HG02852 (cell line): ENCODE measurements at regions not wholly inside any gene's neighbourhood (a gene's known extent, or its start where the extent isn't known, plus 50 kb on each side); places are given as distances from the start of the nearest gene placed in this dataset.

Source experiments
- ATAC-seq: cut with Tn5 transposase; IDR thresholded peaks from one replicate; pipeline ENCODE4 v1.9.1; 2021; ENCODE audit warnings: mild to moderate bottlenecking, moderate library complexity; ENCODE audit not compliant: unreplicated experiment

DNA sequence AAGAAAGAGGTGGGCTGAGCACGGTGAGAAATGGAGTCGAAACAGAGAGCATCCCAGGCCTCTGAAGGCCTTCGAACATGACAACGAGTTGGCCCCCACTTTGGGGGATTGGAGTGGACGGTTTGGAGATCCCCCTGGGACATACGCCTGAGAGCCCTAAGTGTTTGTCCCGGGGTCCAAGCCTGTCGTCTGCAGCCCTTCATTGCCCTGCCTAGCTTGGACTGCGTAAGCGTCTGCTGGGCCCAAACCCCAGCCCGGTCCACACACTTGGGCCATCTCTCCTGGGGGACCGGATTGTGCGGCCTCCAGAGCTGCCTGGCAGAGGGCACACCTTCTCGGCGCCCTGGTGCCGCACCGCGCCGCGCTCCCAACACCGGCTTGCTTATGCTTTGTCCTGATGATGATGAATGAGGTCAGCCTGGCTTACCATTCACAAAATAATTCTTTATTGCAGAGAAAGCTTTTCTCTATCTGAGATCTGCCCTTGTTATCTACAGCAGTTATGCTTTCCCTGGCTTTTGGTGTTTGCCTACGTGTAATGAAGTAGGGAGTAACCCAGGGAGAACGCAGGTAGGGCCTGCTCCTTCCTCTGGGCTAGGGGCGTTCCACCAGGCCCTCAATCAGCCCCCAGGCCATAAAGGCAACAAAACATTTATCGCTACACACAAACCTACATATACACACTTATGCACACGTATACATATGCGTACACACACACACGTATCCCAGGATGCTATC, 85.9 kb upstream of the PPARA start:
- no peak for ATAC-seq

DNA sequence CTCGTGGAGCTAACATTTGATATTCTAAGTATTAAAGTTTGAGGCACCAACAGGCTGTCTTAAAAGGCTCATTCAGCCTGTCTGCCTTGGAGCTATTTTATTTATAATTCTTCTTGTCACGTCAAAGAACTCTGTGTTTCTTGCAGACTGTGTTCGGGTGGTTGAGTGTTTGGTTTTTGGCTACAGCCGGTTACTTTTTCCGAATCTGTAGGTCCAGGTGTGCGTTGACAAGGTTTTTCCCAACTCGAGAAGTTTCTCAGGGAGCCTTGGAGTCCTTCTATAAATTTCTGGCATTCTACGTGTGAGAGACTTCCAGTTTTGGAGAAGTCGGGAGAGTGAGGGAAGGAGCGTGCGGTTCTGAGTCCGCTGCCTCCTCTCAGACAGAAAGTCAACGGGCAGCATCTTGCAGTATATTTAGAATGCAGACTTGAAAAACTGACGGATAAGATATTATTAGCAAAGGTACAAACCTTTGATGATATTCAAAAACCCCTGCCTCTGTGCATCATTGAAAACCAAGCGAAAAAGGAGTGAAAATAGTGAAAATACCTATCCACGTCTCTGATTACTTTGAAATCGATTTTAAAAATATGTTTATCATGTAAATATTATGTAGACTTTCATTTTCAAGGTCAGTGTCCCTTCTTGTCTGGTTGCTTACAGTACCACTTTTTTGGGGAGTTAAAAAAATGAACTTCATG, 85.2 kb upstream of the PPARA start:
- ATAC-seq = no peak

DNA sequence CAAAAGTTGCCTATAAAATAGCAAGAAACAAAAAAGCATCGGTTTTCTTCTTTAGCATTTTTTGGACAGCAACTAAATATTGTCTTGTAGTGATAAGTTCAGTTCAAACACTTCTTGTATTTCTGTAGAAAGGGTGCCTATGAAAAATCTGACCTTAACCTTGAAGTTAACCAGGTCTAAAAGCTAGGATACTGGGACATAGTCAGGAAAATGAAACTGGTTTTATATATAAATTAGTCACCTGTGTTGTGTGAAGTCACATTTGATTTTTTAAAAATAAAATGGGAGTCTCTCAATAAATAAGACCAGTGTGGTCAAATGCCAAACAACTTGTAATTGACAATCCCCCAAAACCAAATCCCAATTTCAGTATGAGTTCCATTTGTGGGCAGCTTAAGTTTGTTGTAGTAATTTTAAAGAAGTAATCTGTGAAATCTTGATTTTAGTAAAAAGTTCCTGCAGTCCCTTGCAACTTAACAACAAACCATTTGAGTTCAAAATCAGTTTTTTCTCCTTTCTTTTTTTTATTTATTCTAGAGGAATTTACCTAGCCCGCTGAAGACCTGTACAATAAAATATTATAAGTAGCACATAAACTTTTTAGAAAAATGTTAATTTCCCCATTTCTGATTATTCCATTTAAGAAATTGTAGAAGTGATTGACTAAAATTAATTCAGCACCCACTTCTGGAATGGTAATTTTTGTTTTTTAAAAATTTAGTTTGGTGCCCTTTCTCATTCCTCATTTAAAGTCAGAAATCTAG, 84.5 kb upstream of the PPARA start:
- no peak for ATAC-seq

DNA sequence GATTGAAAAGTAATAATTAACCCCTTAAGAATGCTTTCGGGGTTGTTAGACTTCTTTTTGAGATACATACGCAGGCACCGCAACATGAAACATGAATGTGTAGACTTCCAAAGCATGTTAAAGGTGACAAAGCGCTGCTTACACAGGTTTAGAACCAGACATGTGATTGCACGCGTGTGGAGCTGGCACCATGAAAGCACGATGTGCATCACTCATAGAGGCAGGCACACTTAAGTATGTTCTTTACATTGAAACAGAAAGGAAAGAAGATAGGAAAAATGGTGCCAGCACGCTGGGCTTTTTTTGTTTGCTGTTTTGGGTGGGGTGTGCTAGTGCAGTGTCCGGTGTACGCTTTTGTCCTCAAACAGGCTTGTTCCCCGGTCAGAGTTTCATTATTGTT, 83.6 kb upstream of the PPARA start:
- no peak for ATAC-seq

DNA sequence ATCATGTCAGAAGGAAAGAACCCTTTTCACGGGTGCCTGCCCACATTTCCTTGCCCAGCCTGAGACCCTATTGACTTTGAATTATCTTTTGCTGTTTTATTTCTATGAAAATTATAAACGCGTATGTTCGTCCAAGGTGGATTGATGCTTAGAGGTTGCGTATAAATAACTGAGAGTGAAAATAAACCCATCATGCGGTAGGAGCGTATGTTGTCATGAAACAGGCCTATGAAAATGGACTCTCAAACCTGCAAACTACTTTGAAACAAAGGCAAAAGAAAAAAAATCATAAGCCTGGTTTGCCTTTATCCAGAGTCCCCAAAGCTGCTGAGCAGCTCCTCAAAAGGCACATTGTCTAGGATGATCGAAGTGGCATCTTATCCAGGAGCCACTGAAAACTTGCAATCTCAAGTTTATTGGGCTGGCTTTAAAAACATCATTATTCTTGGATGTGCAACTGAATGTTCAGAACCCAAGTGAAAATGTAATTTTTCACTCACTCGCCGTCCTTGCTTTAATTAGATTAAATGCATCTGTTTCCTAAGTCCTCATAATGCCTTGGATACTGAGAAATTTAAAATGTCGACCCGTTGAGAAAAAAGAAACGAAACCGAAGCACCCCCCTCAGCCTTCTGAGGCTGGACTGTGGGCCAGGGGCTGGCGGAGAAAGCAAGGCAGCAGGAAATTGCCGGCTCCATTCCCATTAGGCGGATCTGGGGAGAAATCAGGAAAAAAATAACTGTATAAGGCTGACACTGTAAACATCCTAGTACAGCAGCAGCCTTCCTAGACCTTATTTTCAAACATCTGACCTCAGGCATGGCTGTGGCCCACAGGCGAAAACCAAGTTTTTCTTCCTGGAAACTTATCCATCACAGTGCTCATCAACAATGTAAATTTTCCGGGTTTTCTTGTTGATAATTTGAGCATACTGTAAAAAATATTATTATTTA, 82.9 kb upstream of the PPARA start:
- no peak for ATAC-seq

DNA sequence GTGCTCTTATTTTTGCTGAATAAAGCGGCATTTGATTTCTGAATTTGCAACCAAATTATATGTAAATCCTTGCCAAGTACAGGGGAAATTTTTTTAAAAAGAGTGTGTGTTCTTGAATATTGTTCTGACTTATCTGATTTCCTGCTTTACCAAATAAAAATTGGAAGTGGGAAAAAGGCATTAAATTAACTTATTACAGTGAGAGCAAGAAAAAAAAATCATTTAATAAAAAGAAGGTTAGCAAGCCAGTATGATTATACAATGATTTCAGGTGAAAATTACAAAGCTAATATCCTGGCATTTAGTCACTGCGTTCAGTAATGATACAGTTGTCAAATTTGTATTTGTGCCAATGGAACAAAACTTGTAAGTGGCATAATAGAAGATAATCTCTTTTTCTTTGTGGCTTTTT, 82.1 kb upstream of the PPARA start:
- no peak for ATAC-seq

DNA sequence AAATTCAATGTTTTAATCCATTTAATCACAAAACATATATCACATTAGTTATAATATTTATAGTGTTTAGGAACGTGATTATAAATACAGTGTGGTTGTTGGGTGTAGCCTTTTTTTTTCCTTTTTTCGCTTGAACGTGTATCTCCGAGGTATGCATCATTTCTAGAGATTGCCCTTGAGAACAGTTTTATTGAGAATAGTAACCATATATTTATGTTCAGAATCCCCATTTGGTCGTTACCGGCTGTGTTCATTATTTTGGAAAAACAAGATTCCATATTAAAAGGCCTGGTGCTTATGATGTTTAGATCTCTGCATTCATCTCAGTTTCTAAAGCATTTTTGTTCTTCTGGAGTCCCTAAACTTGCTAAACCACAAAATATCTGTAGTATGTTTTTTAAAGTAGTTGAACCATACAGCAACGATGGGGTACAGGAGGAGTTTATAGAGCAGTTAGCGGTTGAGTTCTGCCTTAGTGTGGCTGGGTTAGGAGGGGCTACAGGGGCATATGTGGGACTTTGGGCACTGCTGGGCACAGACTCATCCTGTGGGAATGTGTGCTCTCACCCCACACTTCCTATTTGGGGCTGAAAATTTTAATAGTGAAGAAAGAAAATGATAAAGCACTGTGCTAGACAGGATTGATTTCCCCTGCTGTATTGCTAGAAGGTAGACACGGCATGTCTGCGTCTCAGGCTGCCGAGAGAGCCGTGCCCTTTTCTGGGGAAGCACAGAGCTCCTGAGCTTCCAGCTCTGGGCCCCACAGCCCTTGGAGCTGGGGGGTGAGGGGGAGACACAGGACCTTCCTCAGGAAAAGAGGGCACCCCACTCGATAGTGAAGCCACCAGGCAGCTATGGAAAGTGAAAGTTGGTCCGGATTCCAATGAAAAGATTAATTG, 81.5 kb upstream of the PPARA start:
- ATAC-seq = no peak

DNA sequence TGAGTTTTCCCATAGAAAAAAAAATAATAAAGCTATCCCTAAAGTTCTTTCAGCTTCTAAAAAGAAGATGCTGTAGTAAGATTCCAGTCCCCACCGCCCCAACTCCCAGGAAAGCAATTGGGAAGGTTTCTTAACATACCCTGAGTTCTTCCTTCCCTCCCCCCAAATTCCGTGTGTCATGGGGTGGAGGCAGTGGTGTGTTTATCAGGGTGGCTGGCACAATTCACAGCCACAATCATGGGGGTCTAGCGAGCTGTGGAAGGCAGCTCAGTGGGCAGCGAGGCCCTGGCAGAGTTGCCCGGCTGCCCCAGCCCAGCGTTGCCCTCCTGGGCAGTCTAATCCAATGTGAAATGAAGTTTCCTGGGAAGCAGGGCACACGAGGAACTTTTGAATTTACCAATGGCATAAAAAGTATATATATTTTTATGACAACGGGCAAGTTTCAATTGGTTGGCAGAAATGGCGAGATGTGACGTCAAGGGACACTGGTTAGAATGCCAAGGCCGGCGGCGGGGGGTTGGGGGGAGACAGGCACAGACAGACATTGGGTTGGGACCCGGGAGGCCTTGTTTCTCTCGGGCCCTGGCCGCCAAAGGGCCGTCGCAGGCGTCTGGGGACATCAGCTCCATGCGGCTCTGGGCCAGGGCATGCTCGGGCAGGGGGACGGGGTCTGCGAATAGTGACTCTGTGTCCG, 80.7 kb upstream of the PPARA start:
- no peak for ATAC-seq

DNA sequence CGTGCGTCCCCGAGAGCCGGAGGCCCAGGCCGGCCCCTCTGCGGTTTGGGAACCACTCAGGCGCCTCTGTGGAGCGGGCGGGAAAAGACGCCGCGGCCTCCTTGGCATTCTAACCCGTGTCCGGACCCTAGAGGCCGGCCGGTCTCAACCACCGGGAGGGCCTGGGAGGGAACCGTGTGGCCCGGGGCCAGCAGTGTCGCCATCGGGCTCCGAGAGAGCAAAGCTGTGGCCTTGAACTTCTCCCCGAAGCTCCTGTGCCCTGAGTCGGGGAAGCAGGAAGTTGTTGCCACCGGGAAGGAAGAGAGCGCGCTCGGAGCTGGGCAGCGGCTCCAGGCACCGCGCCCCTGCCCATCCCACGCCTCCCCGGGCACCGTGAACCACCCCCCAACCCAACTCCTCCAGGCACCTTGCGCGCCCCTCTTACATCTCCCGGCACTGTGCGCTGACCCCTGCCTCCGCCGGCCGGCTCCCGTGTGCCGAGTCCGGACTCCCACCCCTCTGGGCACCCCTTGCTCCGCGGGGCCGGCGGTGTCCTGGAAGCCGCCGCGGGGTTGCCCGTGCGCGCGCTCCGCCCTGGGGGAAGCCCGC, 80.0 kb upstream of the PPARA start:
- ATAC-seq = peak; percentile 23

DNA sequence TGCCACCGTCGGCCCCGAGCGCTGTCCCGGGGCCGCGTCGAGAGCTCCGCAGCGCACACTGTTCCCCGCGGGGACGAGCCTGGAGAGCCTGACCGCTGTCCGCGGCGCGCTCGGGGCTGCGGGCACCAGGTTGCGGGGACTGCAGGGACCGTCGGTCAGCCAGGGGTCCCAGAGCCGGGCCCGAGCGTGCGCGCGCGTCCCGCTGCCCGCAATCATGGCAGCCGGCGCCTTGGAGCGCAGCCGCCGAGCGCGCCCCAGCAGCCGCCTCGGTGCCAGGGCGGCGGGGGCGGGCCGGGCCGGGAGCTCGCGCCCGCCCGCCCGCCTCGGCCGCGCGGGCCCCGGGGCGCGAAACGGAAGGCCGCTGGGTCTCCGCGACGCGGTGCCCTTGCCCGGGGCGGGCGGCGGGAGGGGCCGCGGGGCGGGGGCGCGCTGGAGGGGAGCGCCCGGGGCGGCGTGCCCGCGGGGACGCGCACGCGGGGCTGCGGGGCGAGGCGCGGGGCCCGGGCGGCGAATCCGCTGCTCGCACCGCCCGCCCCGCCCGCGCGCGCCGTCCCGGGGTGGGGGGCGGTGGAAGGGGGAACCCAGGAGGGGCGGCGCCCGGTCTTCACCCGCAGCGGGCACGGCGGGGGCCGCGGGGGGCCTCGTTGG, 79.4 kb upstream of the PPARA start:
- ATAC-seq = peak; percentile 42

DNA sequence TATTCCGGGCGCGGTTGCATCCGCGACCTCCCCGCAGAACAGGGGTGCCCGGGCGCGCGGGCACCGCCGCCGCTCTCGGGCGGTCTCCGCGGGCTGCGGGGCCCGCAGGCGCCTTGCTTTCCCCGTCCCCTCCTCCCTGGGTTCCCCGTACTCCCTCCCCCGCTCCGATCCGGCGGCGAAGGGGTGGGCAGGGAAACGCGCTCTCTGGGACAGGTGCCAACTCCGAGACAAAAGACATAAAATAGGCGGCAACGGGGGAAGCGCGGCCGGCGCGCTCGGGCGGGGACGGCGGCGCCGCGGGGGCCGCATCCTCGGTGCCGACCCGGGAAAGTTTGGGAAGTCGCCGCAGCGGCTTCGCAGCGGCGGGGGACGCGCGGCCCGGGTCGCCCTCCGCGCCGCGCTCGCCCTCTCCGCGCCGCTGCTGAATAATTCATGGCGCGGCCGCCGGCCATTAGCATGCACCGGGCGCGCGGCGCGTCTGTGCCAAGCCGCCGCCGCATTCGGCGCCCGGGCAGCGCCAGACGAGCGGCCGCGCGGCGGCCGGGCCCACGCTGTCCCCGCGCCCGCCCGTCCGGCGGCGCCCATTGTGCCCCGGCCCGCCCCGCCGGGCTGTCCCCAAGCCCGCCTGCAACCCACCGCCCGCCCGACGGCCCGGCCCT, 78.7 kb upstream of the PPARA start:
- peak; percentile 14 for ATAC-seq

DNA sequence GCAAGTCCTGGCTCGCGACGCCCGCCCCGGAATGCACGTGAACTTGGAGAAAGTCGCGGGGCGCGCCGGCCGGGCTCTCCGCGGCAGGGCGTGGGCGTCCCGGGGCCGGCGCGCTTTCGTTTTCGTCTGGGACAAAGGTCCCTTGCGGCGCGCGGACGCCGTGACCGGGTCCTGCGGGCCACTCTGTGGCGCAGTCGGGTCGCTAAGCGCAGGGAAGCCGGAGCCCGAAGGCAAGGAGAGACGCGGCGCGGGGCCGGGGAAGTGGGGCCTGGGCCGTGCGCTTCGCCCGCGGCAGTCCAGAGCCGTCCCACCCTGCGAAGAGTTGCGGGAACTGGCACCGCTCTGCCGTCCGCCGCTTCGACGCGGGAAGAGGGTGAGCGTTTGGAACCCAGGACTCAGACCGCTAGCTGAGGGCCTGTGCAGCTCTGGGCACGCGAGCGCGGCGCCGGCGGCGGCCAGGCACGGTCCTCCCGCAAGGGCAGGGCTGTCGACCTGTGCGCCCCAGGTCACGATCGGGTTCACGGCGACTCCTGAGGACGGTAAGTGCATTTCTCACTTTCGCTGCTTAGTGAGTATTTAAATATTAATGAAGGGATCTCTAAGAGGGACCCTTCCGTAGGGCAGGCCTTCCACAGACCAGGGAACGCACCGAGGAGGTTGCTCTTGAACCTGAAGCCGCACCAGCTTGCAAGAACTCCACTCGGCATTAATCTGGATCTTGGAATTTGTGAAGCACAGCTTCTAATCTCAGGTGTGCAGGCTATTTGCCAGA, 78.0 kb upstream of the PPARA start:
- peak; percentile 28 for ATAC-seq

DNA sequence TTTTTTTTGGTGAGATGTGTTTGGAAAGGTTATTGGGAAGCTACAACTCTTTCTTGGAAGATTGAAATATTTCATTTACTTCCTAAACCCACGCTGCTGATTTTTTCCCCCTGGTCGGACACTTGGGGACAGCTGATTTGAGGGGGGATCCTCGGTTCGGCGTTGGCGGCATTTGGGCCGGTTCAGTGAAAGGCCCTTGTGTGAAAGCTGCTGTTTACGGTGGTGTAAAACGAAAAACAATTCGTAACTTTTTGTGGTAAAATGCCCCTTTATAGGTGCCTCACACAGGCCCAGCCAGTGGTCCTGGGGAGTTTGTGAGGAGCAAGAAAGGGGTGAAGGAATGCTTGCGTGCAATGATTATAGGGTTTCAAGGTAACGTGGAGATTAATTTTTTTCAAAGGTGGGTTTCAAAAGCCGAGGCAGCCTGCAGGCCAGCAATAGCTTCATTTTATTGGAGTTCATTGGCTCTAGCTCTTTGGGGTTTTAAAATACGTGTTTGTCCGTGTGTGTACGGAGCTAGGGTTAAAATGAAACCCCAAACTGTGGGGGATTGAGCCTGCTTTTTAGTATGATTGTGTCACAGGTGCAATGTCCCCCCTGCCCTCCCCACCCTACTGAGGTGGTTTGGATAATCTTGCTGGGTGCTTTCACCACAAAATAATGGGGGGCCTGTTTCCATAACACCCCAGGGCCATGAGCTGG, 77.2 kb upstream of the PPARA start:
- ATAC-seq = no peak

DNA sequence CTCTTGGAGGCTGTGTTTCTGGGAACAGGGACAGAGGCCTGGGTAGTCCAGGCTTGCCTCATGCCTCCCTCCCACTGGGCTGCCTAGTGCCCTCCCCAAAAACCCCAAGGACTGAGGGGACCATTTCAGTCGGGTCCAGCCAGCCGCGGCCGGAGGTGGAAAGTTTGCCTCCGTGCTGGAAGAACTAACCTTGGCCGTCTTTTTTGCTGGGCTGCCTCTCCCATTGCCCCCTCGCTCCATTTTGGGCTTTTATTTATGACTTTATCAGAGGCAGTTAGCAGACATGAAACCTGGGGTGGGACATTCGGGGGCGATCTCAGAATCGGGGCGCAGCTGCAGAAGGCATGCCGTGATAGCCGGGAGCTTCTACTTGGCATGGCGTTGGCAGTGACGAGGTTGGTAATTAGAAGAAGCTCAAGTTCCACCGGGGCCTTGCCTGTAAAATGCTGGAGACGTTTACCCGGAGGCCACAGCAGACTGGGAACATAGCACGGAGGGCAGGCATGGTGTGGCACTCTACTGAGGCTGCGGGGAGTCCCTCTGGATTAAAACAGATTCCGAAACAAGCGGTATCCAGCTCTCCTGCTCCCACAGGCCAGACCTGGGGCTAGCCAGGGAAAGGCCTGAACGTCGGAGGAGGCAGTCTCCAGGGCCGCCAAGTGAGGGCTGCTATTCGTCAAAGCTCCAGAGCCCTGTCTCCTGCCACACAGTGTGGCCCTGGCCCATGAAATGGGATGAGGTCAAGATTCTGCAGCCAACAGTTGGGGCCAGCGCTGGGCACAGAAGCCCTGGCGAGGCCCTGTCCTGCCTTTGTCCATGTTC, 76.4 kb upstream of the PPARA start:
- ATAC-seq = no peak

DNA sequence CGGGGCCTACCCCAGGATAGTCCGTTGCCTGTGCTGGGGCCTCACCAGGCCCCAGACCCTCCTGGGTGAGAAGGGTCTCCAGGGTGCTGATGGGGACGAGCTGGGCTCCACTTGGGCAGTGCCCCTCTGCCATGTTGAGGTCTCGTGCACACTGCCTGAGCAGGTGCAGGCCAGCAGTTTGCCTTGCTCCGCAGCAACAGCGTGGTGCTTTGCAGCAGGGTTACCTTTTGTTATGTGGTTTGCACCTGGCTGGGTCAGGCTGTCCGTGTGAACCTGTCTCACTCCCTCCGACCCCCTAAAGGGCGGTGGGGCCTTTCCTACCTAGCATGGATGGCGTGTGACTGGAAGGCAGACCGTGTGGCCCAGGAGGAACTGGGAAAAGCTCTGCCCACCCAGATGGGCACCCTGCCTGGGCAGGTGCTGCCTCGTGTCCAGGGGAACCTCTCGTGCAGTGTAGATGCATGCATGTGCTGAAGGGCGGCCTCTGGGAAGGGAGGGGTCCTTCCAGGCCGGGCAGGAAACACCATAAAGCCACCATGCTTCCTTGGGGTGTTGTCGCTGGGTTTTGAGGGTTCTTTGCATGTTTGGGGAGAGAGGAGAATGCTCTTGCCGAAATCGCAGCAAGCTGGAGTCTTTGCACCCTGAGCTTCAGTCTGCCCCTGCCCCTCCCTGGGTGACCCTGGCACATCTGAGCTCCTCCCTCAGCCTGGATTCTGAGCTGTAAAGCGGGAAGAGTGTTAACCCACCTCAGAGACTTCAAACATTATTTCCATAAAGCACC, 75.4 kb upstream of the PPARA start:
- no peak for ATAC-seq
